ENCODE measurements at regions not wholly inside any gene's neighbourhood (a gene's known extent, or its start where the extent isn't known, plus 50 kb on each side); places are given as distances from the start of the nearest gene placed in this dataset.
"Not testable (repeated sequence)": the region's sequence is repeated elsewhere in the genome, so short reads cannot be mapped to it uniquely, and the experiment has no call there.

DNA sequence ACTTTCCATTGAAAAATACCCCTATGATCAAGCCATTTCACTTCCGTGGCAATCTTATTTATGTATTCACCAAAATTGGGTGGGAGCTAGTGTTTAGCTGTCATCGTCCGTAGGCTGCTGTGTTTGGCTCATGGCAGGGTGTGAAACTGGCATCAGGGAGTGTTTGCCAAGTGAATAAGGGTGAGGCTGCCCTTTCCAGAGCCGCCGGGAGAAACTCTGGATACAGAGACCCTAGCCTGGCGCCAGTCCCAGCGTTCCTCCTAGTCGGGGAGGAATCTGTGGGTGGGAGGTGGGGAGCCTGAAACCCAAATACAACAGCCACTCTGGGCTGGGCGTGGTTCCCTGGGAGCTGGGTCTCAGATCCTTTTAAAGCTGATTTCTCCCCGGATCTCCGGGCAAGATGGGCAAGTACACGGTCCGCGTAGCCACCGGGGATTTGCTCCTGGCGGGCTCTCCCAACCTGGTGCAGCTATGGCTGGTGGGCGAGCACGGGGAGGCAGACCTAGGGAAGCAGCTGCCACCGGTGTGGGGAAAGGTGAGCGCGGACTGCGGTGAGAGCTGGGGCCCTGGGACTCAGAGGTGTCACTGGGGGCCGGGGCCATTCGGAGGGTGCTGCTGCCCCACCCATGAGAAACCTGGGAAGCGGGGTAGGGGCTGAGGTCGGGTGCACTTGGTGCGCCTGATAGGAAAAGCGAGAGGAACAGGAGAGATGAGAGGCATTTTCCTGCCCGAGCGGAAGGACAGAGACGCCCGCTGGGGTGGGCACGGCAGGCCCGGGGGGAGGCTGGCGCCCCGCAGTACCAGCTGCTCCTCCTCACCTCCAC lies 62.1 kb upstream of the TEKT1 start:
- DNase-seq (ENCODE audit: low read depth in 2 of 2): no peak

DNA sequence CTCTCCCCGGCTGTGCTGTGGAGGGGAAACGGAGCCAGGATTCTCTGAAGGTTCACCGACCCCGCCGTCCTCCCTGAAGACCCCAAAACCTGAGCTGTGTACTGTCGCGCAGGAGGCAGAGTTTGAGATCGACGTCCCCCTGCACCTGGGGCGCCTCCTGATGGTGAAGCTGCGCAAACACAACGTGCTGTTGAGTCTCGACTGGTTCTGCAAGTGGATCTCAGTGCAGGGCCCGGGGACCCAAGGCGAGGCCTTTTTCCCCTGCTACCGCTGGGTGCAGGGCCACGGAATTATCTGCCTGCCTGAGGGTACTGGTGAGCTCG lies 62.6 kb upstream of the TEKT1 start:
- no peak for DNase-seq (ENCODE audit: low read depth in 2 of 2)

DNA sequence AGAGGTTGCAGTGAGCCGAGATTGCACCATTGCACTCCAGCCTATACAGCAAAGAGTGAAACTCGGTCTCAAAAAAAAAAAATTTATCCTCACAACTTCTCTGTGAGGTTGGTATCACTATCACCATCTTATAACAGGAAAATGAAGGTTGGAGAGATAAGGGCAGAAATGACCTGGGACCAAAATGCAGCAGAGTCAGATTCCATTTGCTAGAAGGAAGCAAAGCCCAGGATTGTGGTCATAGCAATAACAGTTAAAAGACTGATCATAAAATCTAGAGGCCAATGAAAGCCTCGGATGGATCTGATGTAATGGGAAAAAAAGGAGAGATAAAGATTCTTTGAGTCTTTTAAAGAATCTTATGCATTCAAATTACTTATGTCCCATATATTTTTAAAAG lies 69.6 kb upstream of the TEKT1 start:
- no peak for DNase-seq (ENCODE audit: low read depth in 2 of 2)

DNA sequence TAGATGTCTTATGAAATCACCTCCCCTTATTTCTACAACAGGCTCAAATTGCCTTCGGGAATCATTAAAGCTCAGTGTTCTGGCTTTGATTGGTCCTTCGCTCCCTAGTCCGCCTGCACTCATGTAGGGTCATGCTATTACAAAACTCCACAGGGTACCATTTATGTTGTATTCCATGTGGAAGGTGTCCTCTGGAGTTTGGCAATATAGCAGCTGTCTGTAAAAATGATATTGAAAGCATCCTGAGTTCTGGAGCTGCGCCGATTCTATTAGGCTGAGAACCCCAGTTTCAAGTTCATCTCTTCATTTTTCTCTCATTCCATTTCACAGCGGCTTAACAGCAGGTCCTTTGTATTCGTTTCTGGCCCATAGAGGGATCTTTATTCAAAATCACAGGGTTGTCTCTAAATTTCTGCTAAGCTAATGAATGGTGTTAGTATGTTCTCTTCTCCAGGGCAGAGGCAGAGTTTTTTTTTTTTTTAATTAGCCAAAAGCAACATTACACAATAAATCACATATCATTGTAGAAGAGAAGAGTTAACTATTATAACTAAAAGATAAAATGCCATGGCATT lies 71.9 kb upstream of the TEKT1 start:
- DNase-seq (ENCODE audit: low read depth in 2 of 2): no peak

DNA sequence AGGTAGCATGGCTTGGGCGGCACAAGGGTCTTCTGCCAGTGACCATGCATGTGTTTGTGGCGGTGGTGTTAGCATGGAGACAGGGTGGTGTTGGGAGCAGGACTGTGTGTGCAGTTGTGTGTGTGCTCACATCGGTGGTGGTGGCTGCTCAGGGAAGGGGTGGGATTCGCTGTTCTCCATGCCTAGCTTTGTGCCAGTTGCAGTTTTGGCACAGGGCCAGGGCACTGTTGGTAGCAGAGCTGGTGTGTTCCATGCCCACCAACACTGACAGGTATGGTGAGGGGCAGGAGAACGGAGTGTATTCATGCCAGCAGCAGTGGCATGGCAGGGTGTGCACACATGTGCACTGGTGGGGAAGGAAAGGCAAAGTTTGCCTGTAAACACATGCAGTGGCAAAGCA lies 77.3 kb upstream of the TEKT1 start:
- no peak for DNase-seq (ENCODE audit: low read depth in 2 of 2)

DNA sequence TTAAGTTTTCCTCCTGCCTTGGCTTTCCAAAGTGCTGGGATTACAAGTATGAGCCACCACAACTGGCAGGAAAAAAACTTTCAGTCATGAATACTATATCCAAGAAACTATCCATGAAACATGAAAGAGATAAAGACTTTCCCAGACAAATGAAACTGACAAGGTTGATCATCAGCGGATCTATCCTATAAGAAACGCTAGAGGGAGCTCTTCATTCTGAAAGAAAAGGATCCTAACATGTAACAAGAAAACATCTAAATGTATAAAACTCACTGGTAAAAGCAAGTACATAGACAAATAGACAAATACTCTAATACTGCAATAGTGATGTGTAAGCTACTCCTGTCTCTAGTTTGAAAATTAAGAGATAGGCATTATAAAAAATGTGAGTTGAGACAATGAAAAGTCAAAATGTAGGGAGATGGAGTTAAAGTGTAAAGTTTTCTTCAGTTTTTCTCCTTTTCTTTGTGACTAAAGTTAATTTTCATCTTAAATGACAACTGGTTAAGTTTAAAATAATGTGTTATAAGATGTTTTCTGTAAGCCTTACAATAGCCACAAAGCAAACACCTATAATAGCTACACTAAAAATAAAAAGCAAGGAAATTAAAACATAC lies 79.6 kb upstream of the TEKT1 start:
- no peak for DNase-seq (ENCODE audit: low read depth in 2 of 2)

DNA sequence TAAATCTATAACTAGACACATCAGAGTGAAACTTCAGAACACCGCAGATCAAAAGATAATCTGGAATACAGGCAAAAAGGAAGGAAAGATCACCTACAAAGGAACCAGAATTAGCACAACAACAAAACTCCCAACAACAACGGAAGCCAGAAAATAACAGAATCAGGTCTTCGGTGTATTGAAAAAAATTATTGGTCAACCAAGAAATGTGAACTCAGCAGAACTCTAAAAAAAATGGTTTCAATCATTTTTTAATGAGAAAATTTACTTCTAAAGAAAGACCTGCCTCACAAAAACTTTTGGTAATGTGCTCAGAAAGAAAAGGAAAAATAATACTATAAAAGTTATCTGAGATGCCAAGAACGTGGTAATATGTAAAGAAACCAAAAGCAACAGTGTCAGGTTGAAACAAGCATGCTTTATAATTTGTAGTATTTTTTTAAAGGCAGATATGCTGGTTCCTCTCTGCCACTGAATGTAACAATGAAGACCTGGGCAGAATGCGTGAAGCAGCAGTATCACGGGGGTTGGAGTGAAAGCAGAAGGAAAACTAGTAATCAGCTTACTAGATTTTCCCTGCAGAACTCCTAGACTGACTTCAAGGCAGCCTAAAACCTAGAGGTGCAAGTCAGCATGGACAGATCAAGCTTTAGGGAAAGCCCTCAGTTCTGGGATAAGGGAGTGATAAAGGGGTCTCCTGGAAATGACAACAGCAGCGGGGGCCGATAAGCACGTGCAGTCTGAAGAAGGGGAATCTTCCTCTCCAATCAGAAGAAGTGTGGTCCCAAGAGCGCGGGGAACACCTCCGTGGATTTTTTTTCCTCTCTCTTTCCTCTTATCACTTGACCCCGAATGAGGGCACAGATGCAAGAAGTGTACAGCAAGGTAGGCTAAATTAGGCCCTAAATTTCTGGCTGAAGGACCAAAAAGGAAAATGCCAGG lies 80.9 kb upstream of the TEKT1 start:
- no peak for DNase-seq (ENCODE audit: low read depth in 2 of 2)

DNA sequence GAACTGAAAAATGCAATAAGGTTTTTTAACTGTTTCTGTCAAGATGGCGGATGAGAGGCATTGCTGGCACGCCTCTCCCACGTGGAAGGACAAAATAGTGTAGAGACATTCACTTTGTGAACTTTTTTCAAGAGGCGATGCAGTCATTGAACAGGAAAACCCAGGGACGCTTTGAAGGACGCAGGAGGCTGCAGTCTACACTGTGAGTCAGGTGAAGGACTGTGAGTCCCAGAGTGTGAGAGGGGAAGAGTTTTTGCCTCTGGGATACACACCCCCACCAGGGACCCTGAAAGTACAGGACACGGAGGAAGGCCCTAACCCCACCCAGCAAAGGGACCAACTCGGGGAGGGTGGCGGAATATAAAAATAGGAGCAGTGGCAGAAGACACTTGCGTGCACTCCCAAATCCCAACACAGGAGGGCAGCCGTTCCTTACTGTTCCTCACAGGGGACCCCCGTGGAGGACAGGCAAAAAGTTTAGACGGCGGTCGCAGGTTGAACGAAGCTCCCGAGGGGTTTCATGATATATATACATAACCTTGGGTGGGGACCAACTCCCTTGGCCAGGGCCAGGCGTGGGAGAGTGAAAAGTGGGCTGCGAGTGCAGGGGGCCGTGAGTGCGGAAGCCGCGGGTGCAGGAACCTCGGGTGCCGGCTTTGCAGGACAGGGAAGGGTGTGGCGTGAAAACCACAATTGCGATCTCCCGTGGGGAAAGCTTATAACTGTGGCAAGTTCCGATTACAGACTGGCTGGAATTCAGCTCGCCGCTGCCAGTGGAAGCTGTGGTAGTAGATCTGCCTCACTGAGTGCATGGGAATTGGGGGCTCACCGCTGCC lies 82.0 kb upstream of the ALOX12 start:
- peak; percentile 58 to 72 for DNase-seq (ENCODE audit: low read depth in 2 of 2)

DNA sequence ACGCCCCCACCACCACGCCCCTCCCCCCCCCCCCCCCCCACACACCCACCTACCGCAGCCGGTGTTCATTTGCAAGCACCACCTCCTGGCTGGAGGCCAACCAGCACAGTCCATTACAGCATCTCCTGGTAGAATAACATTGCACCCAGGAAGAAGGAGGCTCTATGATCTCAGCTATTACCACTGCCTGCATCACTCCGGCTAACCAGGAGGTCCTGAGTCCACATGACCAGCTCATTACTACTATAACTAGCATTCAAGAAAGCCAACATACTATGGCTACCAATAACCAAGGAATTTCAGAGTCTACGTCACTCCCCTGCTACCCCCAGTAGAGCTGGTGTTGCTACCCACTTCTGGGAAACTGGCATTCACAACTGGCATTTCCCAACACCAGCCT lies 81.1 kb upstream of the ALOX12 start:
- DNase-seq (ENCODE audit: low read depth in 2 of 2): no peak

DNA sequence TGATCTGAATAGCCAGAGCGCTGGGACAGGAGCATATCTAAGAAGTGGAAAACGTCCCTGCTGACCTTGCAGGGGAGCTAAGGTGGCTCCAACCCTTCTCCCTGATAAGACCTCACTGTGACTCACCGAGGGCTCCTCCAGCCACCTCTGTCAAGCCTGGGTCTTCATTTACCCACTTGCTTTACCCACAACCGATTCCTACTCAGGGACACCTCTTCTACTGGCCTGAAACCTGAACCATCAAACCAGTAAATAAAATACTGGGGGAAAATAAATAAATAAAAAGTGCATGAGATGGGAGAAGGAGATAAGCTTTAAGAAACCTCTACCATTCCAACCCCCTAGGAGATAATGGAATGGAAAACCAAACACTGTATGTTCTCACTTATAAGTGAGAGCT lies 80.2 kb upstream of the ALOX12 start:
- DNase-seq (ENCODE audit: low read depth in 2 of 2): no peak

DNA sequence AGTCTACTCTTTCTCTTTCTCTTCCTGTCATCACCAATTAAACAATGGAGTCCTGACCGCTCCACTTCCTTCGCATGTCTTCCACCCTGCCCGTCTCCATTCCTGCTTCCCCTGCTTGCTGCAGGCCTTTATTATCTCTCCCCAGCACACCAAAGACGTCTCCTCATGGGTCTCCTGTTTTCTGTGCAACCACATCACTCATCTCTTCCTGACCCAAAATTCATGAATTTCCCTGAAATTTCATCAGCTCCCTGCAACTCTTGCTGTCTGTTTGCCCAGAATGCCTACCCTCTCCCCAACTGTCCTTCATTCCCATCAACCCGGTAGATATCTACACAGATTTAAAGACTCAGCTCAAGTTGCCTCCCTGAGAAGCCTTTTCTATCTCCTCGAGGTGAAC lies 76.7 kb upstream of the ALOX12 start:
- no peak for DNase-seq (ENCODE audit: low read depth in 2 of 2)

DNA sequence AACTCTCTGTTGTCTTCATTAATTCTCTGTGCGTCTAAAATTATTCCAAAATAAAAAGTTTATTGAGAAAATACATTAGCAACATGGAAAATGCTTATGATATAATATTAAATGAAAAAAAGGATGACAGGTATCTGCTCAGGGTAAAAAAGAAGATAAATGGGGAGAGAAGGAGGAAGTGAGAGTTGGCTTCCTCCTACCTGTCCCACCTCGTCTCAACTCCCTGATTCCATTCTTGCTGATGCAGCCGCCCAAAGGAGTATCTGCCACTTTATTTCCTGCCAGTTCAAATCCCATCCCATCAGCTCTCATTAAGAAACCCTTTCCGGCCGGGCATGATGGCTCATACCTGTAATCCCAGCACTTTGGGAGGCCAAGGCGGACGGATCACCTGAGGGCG lies 72.5 kb upstream of the ALOX12 start:
- no peak for DNase-seq (ENCODE audit: low read depth in 2 of 2)

DNA sequence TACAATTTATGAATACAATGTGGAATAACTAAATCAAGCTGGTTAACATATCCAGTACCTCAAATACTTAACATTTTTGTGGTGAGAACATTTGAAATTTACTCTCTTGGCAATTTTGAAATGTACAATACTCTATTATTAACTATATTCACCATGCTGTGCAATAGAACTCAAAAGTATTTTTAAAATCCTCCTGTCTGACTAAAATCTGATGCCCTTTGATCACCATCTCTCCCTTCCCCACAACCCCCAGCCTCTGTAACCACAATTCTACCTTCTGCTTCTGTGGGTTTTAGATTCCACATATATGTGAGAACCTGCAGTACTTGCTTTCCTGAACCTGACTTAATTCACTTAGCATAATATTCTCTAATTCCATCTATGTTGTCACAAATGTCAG lies 71.6 kb upstream of the ALOX12 start:
- DNase-seq (ENCODE audit: low read depth in 2 of 2): no peak

DNA sequence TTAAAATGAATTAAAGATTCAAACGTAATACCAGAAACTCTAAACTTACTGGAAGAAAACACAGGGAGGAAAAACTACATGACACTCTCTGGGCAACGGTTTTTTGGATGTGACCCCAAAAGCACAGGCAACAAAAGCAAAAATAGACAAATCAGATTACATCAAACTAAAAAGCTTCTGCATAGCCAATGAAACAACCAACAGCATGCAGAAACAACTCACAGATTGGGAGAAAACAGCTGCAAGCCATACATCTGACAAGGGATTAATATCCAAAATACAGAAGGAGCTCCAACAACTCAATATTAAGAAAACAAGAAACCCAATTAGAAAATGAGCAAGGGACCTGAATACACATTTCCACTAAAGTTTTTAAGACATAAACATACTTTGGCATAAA lies 69.2 kb upstream of the ALOX12 start:
- no peak for DNase-seq (ENCODE audit: low read depth in 2 of 2)

DNA sequence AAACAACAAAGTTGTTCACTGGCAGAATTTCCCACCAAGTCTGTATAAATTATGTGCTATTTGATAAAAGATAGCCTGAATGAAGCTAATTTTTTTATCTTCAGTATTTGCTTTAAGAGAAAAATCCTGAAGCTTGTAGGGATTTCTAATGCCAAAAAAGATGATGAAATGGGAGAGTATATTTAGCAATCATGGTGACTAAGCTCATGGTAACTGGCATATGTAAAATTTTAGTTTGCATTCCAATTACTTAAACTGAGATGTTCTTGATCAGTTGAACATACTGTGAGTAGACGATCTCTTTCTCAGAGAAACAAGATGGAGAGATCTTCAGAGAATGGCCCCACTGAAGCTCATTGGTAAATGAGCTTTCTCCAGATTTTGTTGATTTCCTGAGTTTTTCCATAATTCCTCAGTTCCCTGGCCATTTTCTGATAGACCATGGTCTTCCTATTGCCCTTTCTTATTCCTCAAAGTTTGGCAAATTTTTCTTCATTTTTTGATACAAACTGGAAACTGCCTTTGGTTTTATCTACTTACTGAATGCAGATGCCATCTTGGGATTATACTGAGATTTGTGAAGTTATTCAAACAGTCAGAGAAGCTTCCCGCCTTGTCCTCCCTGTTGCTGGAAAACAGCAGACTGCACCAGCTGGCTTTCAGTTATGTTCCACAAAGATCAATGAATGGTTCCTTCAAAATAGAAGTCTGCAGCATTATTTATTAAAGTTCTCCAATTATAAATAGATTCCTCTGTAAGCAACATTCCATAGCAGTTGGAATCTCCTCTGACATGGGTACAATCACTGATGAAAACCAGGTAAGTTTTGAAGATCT lies 68.3 kb upstream of the ALOX12 start:
- no peak for DNase-seq (ENCODE audit: low read depth in 2 of 2)

DNA sequence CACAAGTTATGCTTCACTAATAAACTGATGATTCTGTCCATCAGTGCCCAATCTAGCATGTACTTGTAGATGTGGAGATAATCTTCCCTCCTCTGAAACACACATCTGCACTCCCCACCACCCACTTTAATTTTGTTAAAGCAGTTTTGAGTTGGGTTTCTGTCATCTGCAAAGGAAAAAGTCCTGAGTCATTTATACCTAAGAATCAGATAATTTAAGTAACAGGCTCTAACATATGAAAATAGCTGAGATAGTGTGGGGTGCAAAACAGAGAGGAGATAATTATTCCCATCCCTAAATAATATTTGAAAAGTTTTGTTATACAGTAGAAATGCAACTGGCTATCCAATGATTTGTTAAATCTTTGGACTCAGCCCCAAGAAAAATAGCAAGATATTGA lies 67.7 kb upstream of the ALOX12 start:
- DNase-seq (ENCODE audit: low read depth in 2 of 2): no peak

DNA sequence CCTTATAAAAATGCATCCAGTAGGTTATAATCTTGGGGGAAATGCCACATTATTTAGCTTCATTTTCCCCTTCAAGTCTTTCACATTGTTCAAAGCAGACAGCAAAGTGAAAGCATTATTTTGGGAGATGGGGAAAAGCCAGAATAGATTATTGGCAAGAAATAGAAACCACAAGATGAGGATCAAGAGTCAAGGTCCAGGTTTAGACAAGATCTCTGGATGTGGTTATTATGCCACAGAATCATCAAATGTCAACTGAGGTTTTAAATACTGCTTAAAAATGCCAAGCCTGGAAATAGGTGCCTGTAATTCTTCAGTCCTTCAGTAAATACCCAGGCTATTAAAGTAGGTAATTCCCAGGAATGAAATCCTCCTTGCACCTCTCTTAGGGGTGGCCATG lies 65.1 kb upstream of the ALOX12 start:
- no peak for DNase-seq (ENCODE audit: low read depth in 2 of 2)

DNA sequence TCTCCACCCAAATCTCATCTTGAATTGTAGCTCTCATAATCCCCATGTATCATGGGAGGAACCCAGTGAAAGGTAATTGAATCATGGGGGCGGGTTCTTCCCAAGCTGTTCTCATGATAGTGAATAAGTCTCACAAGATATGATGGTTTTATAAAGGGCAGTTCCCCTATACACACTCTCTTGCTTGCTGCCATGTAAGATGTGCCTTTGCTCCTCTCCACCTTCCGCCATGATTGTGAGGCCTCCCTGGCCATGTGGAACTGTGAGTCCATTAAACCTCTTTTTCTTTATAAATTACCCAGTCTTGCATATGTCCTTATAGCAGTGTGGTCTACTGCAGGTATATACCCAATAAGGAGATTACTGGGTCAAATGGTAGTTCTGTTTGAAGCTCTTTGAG lies 61.3 kb upstream of the ALOX12 start:
- DNase-seq (ENCODE audit: low read depth in 2 of 2): not testable (repeated sequence)

DNA sequence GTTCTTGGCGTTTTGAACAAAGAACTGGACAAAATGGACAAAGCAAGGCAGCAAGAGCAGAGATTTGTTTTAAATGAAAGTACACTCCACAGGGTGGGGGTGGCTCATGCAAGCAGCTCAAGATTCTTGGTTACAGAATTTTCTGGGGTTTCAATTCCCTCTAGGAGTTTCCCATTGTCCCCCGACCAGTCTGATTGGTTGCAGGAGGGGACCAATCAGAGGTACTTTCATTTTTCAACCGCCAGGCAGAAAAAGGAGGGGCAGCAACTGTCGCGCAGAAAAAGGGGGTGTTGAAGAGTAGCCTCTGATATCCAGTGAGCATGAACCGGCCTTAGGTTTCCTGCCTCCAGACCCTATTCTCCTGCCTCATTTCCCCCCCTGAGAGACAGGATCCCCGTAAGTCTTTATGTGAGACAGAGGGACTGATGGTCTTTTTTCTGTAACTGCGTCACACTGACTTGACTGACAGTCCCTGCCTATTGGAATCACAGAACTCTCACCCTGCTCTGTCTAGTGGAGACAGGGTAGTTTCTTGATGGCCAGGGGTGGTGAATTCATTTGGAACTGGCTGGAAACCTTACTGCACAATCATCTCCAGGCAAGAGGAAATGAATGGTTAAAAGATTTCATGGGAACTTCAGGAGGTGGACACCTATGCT lies 59.4 kb upstream of the ALOX12 start:
- no peak for DNase-seq (ENCODE audit: low read depth in 2 of 2)

DNA sequence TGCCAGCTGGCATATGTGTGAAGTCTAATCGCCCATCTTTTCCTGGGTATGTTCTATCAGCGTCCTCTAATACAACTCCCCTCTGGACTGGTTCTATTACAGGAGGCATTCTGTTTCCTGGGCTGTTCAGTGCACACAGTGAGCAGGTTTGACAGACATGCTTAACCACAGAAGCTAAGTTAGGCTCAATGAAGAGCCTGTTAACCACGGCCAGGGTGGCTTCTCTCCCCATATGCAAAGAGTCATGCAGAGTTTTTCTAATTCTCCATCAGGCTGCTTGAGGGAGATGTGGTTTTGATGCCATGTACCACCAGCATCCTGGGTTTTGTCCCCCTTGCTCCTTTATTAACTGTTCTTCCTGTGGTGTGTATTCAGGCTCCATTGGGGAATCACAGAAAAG lies 57.2 kb upstream of the ALOX12 start:
- no peak for DNase-seq (ENCODE audit: low read depth in 2 of 2)

Data from stimulated activated CD8-positive, alpha-beta memory T cell treated with anti-CD3 and anti-CD28 coated beads, Interleukin-7, amount 100 ng/mL, for 1 hour (primary cell).